ENCODE measurements at regions not wholly inside any gene's neighbourhood (a gene's known extent, or its start where the extent isn't known, plus 50 kb on each side); places are given as distances from the start of the nearest gene placed in this dataset.

DNA sequence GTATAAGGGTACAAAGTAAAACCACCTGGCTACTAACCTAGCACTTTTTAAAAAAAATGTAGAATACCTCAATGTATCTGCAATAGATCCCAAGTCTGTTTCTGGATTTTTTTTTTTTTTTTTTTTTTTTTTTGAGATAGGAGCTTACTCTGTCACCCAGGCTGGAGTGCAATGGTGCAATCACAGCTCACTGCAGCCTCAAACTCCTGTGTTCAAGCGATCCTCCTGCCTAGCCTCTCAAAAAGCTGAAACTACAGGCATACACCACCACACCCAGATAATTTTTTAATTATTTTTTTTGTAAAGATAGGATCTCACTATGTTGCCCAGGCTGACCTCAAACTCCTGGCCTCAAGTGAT is 537.5 kb upstream of the CAMK1G start:
- intact Hi-C loops (cut with micrococcal nuclease): no loop called here
- POLR2A ChIA-PET: no interaction called here

DNA sequence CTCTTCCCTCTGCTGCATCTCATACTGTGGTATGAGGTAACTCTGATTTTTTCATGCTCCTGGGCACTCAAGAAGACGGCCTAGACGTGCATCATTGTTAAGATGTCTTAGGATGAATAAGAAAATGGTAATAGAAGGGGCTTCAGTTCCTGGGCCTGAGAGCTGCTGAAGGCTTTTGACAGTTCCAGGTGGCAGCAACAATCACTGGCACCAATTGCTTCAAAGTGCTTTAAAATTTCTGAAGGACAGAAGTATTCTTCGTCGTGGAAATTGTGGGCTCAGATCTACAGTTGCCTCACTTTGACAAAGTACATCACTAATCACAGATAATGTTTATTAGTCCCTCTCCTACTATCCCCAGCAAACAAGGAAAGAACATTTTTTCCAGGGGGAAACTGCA is 536.6 kb upstream of the CAMK1G start:
- Mint-ChIP-seq H3K27me3 (peaks cover 7% of the 10 kb centered on the region), H3K4me1 (ENCODE audit: low read depth) (no peaks in the 10 kb centered on the region), H3K27ac (no peak overlapping the region), H3K9me3 (no peaks in the 10 kb centered on the region), H3K36me3 (ENCODE audit: low read depth) (no peaks in the 10 kb centered on the region), H3K4me3 (no peak overlapping the region)
- POLR2A ChIA-PET: no interaction called here
- no peak for DNase-seq
- TF ChIP-seq, protein P1, sequence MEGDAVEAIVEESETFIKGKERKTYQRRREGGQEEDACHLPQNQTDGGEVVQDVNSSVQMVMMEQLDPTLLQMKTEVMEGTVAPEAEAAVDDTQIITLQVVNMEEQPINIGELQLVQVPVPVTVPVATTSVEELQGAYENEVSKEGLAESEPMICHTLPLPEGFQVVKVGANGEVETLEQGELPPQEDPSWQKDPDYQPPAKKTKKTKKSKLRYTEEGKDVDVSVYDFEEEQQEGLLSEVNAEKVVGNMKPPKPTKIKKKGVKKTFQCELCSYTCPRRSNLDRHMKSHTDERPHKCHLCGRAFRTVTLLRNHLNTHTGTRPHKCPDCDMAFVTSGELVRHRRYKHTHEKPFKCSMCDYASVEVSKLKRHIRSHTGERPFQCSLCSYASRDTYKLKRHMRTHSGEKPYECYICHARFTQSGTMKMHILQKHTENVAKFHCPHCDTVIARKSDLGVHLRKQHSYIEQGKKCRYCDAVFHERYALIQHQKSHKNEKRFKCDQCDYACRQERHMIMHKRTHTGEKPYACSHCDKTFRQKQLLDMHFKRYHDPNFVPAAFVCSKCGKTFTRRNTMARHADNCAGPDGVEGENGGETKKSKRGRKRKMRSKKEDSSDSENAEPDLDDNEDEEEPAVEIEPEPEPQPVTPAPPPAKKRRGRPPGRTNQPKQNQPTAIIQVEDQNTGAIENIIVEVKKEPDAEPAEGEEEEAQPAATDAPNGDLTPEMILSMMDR (IDR thresholded peaks at IDR 0.05): no peak
- CTCF ChIA-PET: no interaction called here
- no peak for ATAC-seq
- intact Hi-C loops (cut with micrococcal nuclease): no loop called here

More for the DNA sequence above, 537.5 kb upstream of the CAMK1G start:
- CTCF ChIA-PET: no interaction called here
- DNase-seq (no peak), ATAC-seq (no peak)
- TF ChIP-seq, protein P1 (IDR thresholded peaks at IDR 0.05): no peak
- no peaks in the 10 kb centered on the region for H3K36me3 Mint-ChIP-seq (ENCODE audit: low read depth)
- no peaks in the 10 kb centered on the region for H3K4me1 Mint-ChIP-seq (ENCODE audit: low read depth)
- no peak overlapping the region for H3K27ac Mint-ChIP-seq
- H3K4me3 Mint-ChIP-seq: no peak overlapping the region
- H3K9me3 Mint-ChIP-seq: no peaks in the 10 kb centered on the region
- H3K27me3 Mint-ChIP-seq: peaks cover 7% of the 10 kb centered on the region

DNA sequence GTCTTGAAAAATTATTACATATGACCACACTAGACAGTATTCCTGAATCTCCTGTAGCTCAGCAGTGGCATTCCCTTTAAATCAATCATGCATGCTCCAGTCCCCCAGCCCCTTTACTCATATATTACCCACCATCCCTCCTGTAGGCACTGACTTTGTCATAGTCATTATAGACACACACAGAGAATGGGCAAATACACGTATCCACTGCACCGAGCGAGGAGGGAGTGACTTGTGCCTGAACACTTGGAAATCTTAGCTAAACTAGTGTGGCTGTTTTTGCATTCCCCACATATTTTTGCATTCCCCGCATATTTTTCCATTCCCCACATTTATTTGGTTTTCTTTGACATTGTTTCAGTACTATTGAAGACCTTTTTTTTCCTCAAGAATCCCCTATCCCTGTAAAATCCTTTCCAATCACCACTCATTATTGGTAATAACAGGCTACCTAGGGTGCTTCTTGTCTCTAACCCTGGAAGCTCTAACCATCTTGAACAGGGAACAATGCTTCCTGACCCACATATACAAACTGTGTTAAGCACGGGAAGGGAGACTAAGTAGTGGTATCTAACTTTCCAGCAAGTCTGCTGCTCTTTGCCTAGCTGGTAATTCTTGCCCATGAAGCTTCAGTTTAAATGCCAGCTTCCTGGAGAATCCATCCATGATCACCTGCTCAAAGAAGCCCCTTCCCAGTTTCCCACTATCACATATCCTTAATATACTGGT is 534.4 kb upstream of the CAMK1G start:
- H3K9me3 Mint-ChIP-seq: no peaks in the 10 kb centered on the region
- DNase-seq (no peak), ATAC-seq (no peak)
- intact Hi-C loops (cut with micrococcal nuclease): no loop called here
- H3K4me3 Mint-ChIP-seq: no peak overlapping the region
- no peaks in the 10 kb centered on the region for H3K4me1 Mint-ChIP-seq (ENCODE audit: low read depth)
- ChIA-PET CTCF (no interaction called here), POLR2A (no interaction called here)
- H3K36me3 Mint-ChIP-seq (ENCODE audit: low read depth): no peaks in the 10 kb centered on the region
- H3K27me3 Mint-ChIP-seq: peaks cover 14% of the 10 kb centered on the region
- no peak overlapping the region for H3K27ac Mint-ChIP-seq
- TF ChIP-seq, protein P1 (IDR thresholded peaks at IDR 0.05): no peak

DNA sequence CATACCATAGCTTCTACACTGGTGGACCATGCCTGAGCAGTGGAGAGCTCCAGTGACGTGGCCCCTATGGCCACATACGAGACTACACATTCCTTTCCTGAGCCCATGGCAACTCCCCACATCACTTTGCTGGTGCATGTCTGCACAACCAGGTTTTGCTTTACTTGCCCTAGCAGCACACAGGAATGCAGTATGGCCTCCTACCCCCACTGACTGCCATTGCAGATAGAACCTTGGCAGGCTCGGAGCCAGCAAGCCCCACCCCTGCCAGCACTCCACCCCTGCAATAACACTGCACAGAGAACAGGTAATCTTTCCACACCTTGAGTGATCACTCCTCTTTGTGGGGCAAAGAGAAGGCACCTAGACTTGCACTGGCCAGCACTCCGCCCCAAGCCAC is 531.9 kb upstream of the CAMK1G start:
- Mint-ChIP-seq H3K36me3 (ENCODE audit: low read depth) (no peaks in the 10 kb centered on the region), H3K4me3 (no peak overlapping the region), H3K27me3 (peaks cover 14% of the 10 kb centered on the region), H3K27ac (no peak overlapping the region), H3K4me1 (ENCODE audit: low read depth) (no peaks in the 10 kb centered on the region), H3K9me3 (no peaks in the 10 kb centered on the region)
- TF ChIP-seq, protein P1 (IDR thresholded peaks at IDR 0.05): no peak
- ATAC-seq (no peak), DNase-seq (no peak)
- ChIA-PET POLR2A (no interaction called here), CTCF (no interaction called here)
- intact Hi-C loops (cut with micrococcal nuclease): no loop called here

DNA sequence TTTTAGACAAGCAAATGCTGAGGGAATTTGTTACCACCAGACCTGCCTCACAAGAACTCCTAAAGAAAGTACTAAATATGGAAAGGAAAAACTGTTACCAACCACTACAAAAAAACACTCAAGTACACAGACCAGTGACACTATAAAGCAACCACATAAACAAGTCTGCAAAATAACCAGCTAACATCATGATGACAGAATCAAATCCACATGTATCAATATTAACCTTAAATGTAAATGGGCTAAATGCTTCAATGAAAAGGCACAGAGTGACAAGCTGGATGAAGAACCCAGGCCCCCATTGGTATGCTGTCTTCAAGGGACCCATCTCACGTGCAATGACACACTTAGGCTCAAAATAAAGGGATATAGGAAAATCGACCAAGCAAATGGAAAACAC is 529.9 kb upstream of the CAMK1G start:
- POLR2A ChIA-PET: no interaction called here
- intact Hi-C loops (cut with micrococcal nuclease): no loop called here
- Mint-ChIP-seq H3K4me3 (no peak overlapping the region), H3K36me3 (ENCODE audit: low read depth) (no peaks in the 10 kb centered on the region), H3K27me3 (peaks cover 14% of the 10 kb centered on the region), H3K9me3 (peaks cover 3% of the 10 kb centered on the region), H3K27ac (no peak overlapping the region), H3K4me1 (ENCODE audit: low read depth) (no peaks in the 10 kb centered on the region)
- TF ChIP-seq, protein P1 (IDR thresholded peaks at IDR 0.05): no peak
- ATAC-seq (no peak), DNase-seq (no peak)
- CTCF ChIA-PET: no interaction called here
